SK-N-SH (cell line): ENCODE measurements at regions not wholly inside any gene's neighbourhood (a gene's known extent, or its start where the extent isn't known, plus 50 kb on each side); places are given as distances from the start of the nearest gene placed in this dataset.

Experiments
- CTCF ChIA-PET: fragments of 300-600, 350-600 bp; formaldehyde crosslinking; extraction: SDS; loops from one replicate; lab custom pipeline; 2021; lab: Yijun Ruan, JAX
- POLR2A ChIA-PET: fragments of 350-600 bp; sonication (Branson Sonifier 250); formaldehyde crosslinking; extraction: SDS; loops from one replicate; lab custom pipeline; 2020; ENCODE audit warnings: antibody characterized with exemption, inconsistent platforms; lab: Yijun Ruan, JAX
- DNase-seq: peaks from one replicate; pipeline ENCODE4 v3.0.0; 2012
- H2AFZ ChIP-seq: fragments of 200-600 bp; sonication (generic); 2 replicates; pipeline ENCODE4 v1.8.1; 2016; ENCODE audit warnings: antibody characterized with exemption, mild to moderate bottlenecking, low read depth
- H3F3A ChIP-seq: fragments of 200-600 bp; sonication (generic); replicated peaks from 2 replicates; pipeline ENCODE3; 2016; ENCODE audit warnings: antibody characterized with exemption, mild to moderate bottlenecking; ENCODE audit not compliant: insufficient read depth
- H3K27ac ChIP-seq, 2 experiments: fragments of 200-500 bp in 1 of 2; fragments of 200-600 bp in 1 of 2; sonication (Bioruptor generic) in 1 of 2; sonication (generic), shearing (Covaris generic) in 1 of 2; 2 replicates each; pipeline versions ENCODE4 v1.5.1 to v1.6.1; 2014 to 2016; ENCODE audit warnings: low read depth in 2 of 2, inconsistent platforms in 1 of 2, low read length in 1 of 2, mild to moderate bottlenecking in 1 of 2, mixed read lengths in 1 of 2
- H3K27me3 ChIP-seq: fragments of 200-600 bp; sonication (generic), shearing (Covaris generic); 2 replicates; pipeline ENCODE4 v1.6.1; 2016; ENCODE audit warnings: mixed run types; ENCODE audit not compliant: insufficient read depth
- H3K36me3 ChIP-seq, 2 experiments: fragments of 200-500 bp in 1 of 2; fragments of 200-600 bp in 1 of 2; sonication (Bioruptor generic) in 1 of 2; sonication (generic) in 1 of 2; replicated peaks in 1 of 2; 2 replicates each; pipeline versions ENCODE3 to v1.5.1; 2014 to 2016; ENCODE audit warnings: low read length in 1 of 2, mild to moderate bottlenecking in 1 of 2; ENCODE audit not compliant: insufficient read depth in 2 of 2, control insufficient read depth in 1 of 2
- H3K4me1 ChIP-seq, 2 experiments: fragments of 200-500 bp in 1 of 2; fragments of 200-600 bp in 1 of 2; sonication (Bioruptor generic) in 1 of 2; sonication (generic), shearing (Covaris generic) in 1 of 2; 2 replicates each; pipeline versions ENCODE4 v1.5.1 to v1.6.1; 2014 to 2016; ENCODE audit warnings: low read depth in 1 of 2, low read length in 1 of 2, mixed run types in 1 of 2; ENCODE audit not compliant: insufficient read depth in 2 of 2, control insufficient read depth in 1 of 2
- H3K4me2 ChIP-seq: fragments of 200-600 bp; sonication (generic), shearing (Covaris generic); 2 replicates; pipeline ENCODE4 v1.6.1; 2017; ENCODE audit warnings: mixed run types
- H3K4me3 ChIP-seq, 2 experiments: fragments of 200-500 bp in 1 of 2; fragments of 200-600 bp in 1 of 2; sonication (Bioruptor generic) in 1 of 2; sonication (generic), shearing (Covaris generic) in 1 of 2; 2 replicates each; pipeline versions ENCODE4 v1.5.1 to v1.8.1; 2014 to 2016; ENCODE audit warnings: low read depth in 2 of 2, inconsistent platforms in 1 of 2, low read length in 1 of 2, mild to moderate bottlenecking in 1 of 2, mixed read lengths in 1 of 2, moderate library complexity in 1 of 2
- H3K79me2 ChIP-seq: fragments of 200-600 bp; sonication (generic); 2 replicates; pipeline ENCODE4 v1.8.1; 2017; ENCODE audit warnings: mild to moderate bottlenecking; ENCODE audit not compliant: insufficient read depth
- H3K9ac ChIP-seq: fragments of 200-600 bp; sonication (generic); 2 replicates; pipeline ENCODE4 v1.6.1; 2017; ENCODE audit warnings: mixed run types
- H3K9me2 ChIP-seq: fragments of 200-600 bp; sonication (generic); 2 replicates; pipeline ENCODE4 v1.6.1; 2017; ENCODE audit warnings: mixed run types
- H3K9me3 ChIP-seq: fragments of 200-600 bp; sonication (generic); 2 replicates; pipeline ENCODE4 v1.6.1; 2017; ENCODE audit warnings: mixed run types, mild to moderate bottlenecking, moderate library complexity
- H4K20me1 ChIP-seq: fragments of 200-600 bp; sonication (generic); 2 replicates; pipeline ENCODE4 v1.6.1; 2017; ENCODE audit warnings: mild to moderate bottlenecking, mixed run types; ENCODE audit not compliant: insufficient read depth
- CHD2 ChIP-seq: fragments of 150-350 bp; IDR thresholded peaks from 2 replicates; pipeline ENCODE4 v1.6.1; 2018; ENCODE audit warnings: low read length; ENCODE audit not compliant: partially characterized antibody
- CTCF ChIP-seq: fragments of 200-600 bp; sonication (generic); IDR thresholded peaks from 2 replicates; pipeline ENCODE4 v1.6.1; 2017; ENCODE audit warnings: antibody characterized with exemption, mild to moderate bottlenecking, moderate library complexity
- FOSL2 ChIP-seq: IDR thresholded peaks from 2 replicates; pipeline ENCODE4 v1.4.0; 2012; ENCODE audit warnings: low read depth, mild to moderate bottlenecking, moderate library complexity, borderline replicate concordance
- FOXM1 ChIP-seq: IDR thresholded peaks from 2 replicates; pipeline ENCODE4 v1.4.0; 2012; ENCODE audit warnings: low read depth, mild to moderate bottlenecking
- MEF2A ChIP-seq: IDR thresholded peaks from 2 replicates; pipeline ENCODE4 v1.4.0; 2012; ENCODE audit warnings: low read depth, borderline replicate concordance
- RXRA ChIP-seq: IDR thresholded peaks from 2 replicates; pipeline ENCODE4 v1.4.0; 2012; ENCODE audit warnings: low read depth, mild to moderate bottlenecking, borderline replicate concordance
- SMC3 ChIP-seq: IDR thresholded peaks from 2 replicates; pipeline ENCODE4 v1.6.1; 2012; ENCODE audit warnings: low read depth, low read length, improper control_type of control experiment
- WGBS: methylation state at CpG from one replicate; pipeline ENCODE4 v1.1.6; 2017; ENCODE audit warnings: low lambda C conversion rate; 5-methylcytosine and 5-hydroxymethylcytosine counted together
- TF ChIP-seq, protein P1 (sequence below): IDR thresholded peaks from 2 replicates; pipeline ENCODE4 v1.4.0; 2012; ENCODE audit warnings: low read depth, borderline replicate concordance

DNA sequence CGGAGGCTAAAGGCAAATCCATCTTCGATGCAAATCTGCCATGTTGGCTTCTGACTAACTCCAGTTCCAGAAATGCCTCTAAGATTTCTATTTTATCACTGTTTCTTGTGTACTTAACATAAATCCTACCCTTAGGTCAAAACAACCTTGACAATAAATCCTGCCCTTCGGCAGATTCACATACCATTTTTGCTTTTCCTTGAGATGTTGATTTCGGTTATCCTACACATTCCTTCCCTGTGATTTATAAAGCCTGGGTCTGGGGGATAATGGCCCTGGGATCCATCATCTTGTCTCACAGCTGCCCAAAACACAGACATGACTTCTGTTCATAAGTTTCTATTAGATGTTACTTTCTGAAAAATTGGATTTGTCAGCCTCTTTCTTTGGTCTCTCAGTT lies 231.7 kb upstream of the CARD18 start:
- H3K27me3 ChIP-seq: no peaks in the 10 kb centered on the region
- no peak overlapping the region for H3K27ac ChIP-seq
- DNase-seq: no peak
- H2AFZ ChIP-seq: no peak overlapping the region
- WGBS: 63% methylated on average over 4 of the region's 4 CpGs
- TF ChIP-seq, protein P1, sequence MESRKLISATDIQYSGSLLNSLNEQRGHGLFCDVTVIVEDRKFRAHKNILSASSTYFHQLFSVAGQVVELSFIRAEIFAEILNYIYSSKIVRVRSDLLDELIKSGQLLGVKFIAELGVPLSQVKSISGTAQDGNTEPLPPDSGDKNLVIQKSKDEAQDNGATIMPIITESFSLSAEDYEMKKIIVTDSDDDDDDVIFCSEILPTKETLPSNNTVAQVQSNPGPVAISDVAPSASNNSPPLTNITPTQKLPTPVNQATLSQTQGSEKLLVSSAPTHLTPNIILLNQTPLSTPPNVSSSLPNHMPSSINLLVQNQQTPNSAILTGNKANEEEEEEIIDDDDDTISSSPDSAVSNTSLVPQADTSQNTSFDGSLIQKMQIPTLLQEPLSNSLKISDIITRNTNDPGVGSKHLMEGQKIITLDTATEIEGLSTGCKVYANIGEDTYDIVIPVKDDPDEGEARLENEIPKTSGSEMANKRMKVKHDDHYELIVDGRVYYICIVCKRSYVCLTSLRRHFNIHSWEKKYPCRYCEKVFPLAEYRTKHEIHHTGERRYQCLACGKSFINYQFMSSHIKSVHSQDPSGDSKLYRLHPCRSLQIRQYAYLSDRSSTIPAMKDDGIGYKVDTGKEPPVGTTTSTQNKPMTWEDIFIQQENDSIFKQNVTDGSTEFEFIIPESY: no peak
- TF ChIP-seq FOSL2 (no peak), CTCF (no peak), RXRA (no peak)
- CTCF ChIA-PET: no interaction called here
- H3K9me3 ChIP-seq: no peaks in the 10 kb centered on the region
- no peak overlapping the region for H3K9ac ChIP-seq
- no peaks in the 10 kb centered on the region for H3K36me3 ChIP-seq
- H3K9me2 ChIP-seq: no peaks in the 10 kb centered on the region
- H3K79me2 ChIP-seq: no peaks in the 10 kb centered on the region
- no peak overlapping the region for H3K4me2 ChIP-seq
- POLR2A ChIA-PET: no interaction called here
- no peaks in the 10 kb centered on the region for H3F3A ChIP-seq
- H3K4me1 ChIP-seq: no peaks in the 10 kb centered on the region; a peak in 2 of 4 replicates
- H4K20me1 ChIP-seq: no peaks in the 10 kb centered on the region
- H3K4me3 ChIP-seq: no peak overlapping the region

DNA sequence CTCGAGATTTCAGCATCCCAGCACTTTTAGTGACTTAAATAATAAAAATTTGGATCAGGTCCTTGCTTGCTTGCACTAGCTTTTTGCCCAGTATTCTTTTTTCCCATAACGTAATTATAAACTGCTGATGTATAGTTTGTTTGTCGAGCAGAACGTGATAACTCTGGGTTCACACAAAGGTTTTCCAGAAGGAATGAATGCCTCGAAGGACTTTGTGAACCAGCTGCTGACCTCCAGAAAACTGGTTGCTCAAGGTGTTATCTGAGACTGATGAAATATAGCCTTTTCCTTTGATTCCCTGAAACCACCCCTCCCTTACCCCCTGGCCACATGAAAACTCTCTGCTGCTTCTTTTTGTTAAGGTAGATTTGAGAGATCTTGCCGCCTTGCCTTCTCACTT lies 229.1 kb upstream of the CARD18 start:
- H4K20me1 ChIP-seq: no peaks in the 10 kb centered on the region

GRCh38 chr11:105367129-105367528 lies 227.6 kb upstream of the CARD18 start:
- no peaks in the 10 kb centered on the region for H3K79me2 ChIP-seq
- H3K9ac ChIP-seq: no peak overlapping the region
- DNase-seq: no peak
- no peaks in the 10 kb centered on the region for H3K27me3 ChIP-seq
- no peak for TF ChIP-seq FOSL2
- no peak for TF ChIP-seq SMC3
- no peak for TF ChIP-seq FOXM1
- TF ChIP-seq, all 33 proteins: peak for 0
- no peaks in the 10 kb centered on the region for H3K36me3 ChIP-seq
- no peaks in the 10 kb centered on the region for H4K20me1 ChIP-seq
- no peaks in the 10 kb centered on the region for H3F3A ChIP-seq
- no peak overlapping the region for H3K27ac ChIP-seq
- H3K4me1 ChIP-seq: no peaks in the 10 kb centered on the region; a peak in 2 of 4 replicates
- H3K9me2 ChIP-seq: no peaks in the 10 kb centered on the region
- POLR2A ChIA-PET: no interaction called here
- no peak overlapping the region for H3K4me2 ChIP-seq
- H3K4me3 ChIP-seq: no peak overlapping the region
- H3K9me3 ChIP-seq: no peaks in the 10 kb centered on the region
- CTCF ChIA-PET: no interaction called here
- no peak overlapping the region for H2AFZ ChIP-seq

More for the DNA sequence above, 229.1 kb upstream of the CARD18 start:
- Histone ChIP-seq H3K79me2 (no peaks in the 10 kb centered on the region), H3K9me2 (no peaks in the 10 kb centered on the region), H3K9ac (no peak overlapping the region), H3K4me1 (no peaks in the 10 kb centered on the region; a peak in 2 of 4 replicates), H3K9me3 (no peaks in the 10 kb centered on the region), H2AFZ (no peak overlapping the region), H3K4me3 (no peak overlapping the region), H3K4me2 (no peak overlapping the region), H3K27me3 (no peaks in the 10 kb centered on the region), H3K27ac (no peak overlapping the region), H3F3A (no peaks in the 10 kb centered on the region), H3K36me3 (no peaks in the 10 kb centered on the region)
- 64% methylated on average over 6 of the region's 6 CpGs for WGBS
- TF ChIP-seq CHD2 (no peak), MEF2A (no peak)
- DNase-seq: no peak
- CTCF ChIA-PET: no interaction called here
- POLR2A ChIA-PET: no interaction called here
